Esophagus squamous epithelium (tissue), 4 donors: ENCODE measurements at regions not wholly inside any gene's neighbourhood (a gene's known extent, or its start where the extent isn't known, plus 50 kb on each side); places are given as distances from the start of the nearest gene placed in this dataset.

Experiments
- CTCF ChIP-seq, 6 experiments: fragments of 450-650 bp in 4 of 6; fragments of 200-600 bp in 2 of 6; sonication (generic) in 2 of 6; IDR thresholded peaks; one replicate each; pipeline ENCODE4 v1.5.1; 2016 to 2019; ENCODE audit warnings: antibody characterized with exemption in 6 of 6, mild to moderate bottlenecking in 4 of 6, moderate library complexity in 4 of 6
- POLR2A ChIP-seq, 4 donors: fragments of 450-650 bp; IDR thresholded peaks; one replicate each; pipeline ENCODE4 v1.6.1; 2017; ENCODE audit warnings: antibody characterized with exemption in 4 of 4, mild to moderate bottlenecking in 4 of 4, moderate library complexity in 3 of 4

DNA sequence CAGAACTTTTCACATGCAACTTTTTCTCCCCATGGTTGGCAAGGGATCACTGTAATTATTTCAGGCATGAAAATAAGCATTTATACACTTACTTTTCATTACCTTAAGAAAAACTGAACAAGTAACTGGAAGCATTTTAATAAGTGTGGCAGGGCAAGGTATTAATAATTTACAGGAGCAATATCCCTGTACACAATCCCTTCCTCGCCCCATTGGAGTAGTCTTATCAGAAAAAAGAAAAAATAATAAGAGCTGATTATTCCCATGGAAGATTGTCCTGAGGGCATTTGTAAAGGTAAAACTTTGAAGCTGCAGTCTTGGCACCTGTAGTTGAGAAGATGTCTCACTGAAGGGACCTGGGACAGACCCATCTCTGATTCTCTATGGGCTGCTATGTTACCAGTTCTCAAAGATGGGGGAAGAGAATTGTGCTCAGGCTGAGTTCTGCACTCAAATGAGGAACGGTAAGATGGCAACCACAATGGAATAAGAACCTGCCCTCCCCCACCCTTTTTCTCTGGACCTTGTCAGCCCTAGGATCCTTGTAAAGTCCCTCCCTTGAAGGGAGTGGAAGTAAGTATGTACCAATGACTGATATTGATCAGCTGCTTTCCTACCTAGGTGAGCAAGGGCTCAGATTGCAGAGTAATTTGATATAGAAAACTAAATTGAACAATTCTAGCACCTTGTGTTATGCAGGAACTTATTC is 70.0 kb upstream of the AHI1 start:
- TF ChIP-seq CTCF (IDR thresholded peaks at IDR 0.05): no peak
- TF ChIP-seq POLR2A (IDR thresholded peaks at IDR 0.05): no peak
